CD4-positive, alpha-beta T cell treated with Interferon alpha-2 for 1 hour (primary cell): ENCODE measurements at regions not wholly inside any gene's neighbourhood (a gene's known extent, or its start where the extent isn't known, plus 50 kb on each side); places are given as distances from the start of the nearest gene placed in this dataset.
"Not testable (repeated sequence)": the region's sequence is repeated elsewhere in the genome, so short reads cannot be mapped to it uniquely, and the experiment has no call there.

Experiments
- DNase-seq, 2 donors: peaks; one replicate each; pipeline ENCODE4 v3.0.0-alpha.2; 2020 to 2022

- DNase-seq, result not testable (repeated sequence)
These were observed 180.8 kb upstream of the GALNT15 start for GRCh38 chr3:15993660-15994059.

- DNase-seq, result not testable (repeated sequence)
These were observed 178.0 kb upstream of the GALNT15 start for GRCh38 chr3:15996496-15996895.

- no peak for DNase-seq
These were observed 177.1 kb upstream of the GALNT15 start for GRCh38 chr3:15997274-15997943.

- DNase-seq, result no peak
These were observed 175.6 kb upstream of the GALNT15 start for GRCh38 chr3:15998911-15999310.

GRCh38 chr3:16004812-16005211 is 169.7 kb upstream of the GALNT15 start:
- no peak for DNase-seq

- DNase-seq, result no peak
These were observed 163.1 kb upstream of the GALNT15 start for GRCh38 chr3:16011376-16011775.

- no peak for DNase-seq
These were observed 162.4 kb upstream of the GALNT15 start for GRCh38 chr3:16012086-16012485.

GRCh38 chr3:16013568-16013967 is 160.9 kb upstream of the GALNT15 start:
- no peak for DNase-seq

GRCh38 chr3:16021801-16022200 is 152.7 kb upstream of the GALNT15 start:
- DNase-seq, result not testable (repeated sequence)

GRCh38 chr3:16023881-16024280 is 150.6 kb upstream of the GALNT15 start:
- DNase-seq, result not testable (repeated sequence)

- DNase-seq, result no peak
These were observed 149.9 kb upstream of the GALNT15 start for GRCh38 chr3:16024548-16024947.

GRCh38 chr3:16026753-16027152 is 147.7 kb upstream of the GALNT15 start:
- DNase-seq, result no peak

GRCh38 chr3:16028604-16029003 is 145.9 kb upstream of the GALNT15 start:
- DNase-seq, result no peak

GRCh38 chr3:16030342-16030741 is 144.1 kb upstream of the GALNT15 start:
- DNase-seq, result no peak

- no peak for DNase-seq
These were observed 143.0 kb upstream of the GALNT15 start for GRCh38 chr3:16031434-16031833.

- no peak for DNase-seq
These were observed 140.4 kb upstream of the GALNT15 start for GRCh38 chr3:16033889-16034687.

- DNase-seq, result no peak
These were observed 133.5 kb upstream of the GALNT15 start for GRCh38 chr3:16040991-16041390.

- DNase-seq, result peak; percentile 25 to 62
These were observed 125.8 kb upstream of the GALNT15 start for GRCh38 chr3:16048435-16049318.

GRCh38 chr3:16050641-16051467 is 123.6 kb upstream of the GALNT15 start:
- DNase-seq, result no peak

GRCh38 chr3:16051691-16052090 is 122.8 kb upstream of the GALNT15 start:
- DNase-seq, result no peak

GRCh38 chr3:16052964-16053363 is 121.5 kb upstream of the GALNT15 start:
- no peak for DNase-seq

- no peak for DNase-seq
These were observed 120.7 kb upstream of the GALNT15 start for GRCh38 chr3:16053794-16054193.
